Ovary (tissue), 3 donors: ENCODE measurements at regions not wholly inside any gene's neighbourhood (a gene's known extent, or its start where the extent isn't known, plus 50 kb on each side); places are given as distances from the start of the nearest gene placed in this dataset.
"Not testable (repeated sequence)": the region's sequence is repeated elsewhere in the genome, so short reads cannot be mapped to it uniquely, and the experiment has no call there.

ENCODE experiments used
- CTCF ChIP-seq, 3 donors: fragments of 450-650 bp in 2 of 3; fragments of 200-600 bp in 1 of 3; IDR thresholded peaks; one replicate each; pipeline versions ENCODE4 v1.5.1 to v1.8.0; 2016 to 2022; ENCODE audit warnings: antibody characterized with exemption in 3 of 3, mild to moderate bottlenecking in 1 of 3
- EP300 ChIP-seq: sonication (generic); formaldehyde crosslinking; IDR thresholded peaks from one replicate; pipeline ENCODE4 v1.6.1; 2017; ENCODE audit warnings: antibody characterized with exemption
- POLR2A ChIP-seq: fragments of 450-650 bp; IDR thresholded peaks from one replicate; pipeline ENCODE4 v1.6.1; 2017; ENCODE audit warnings: antibody characterized with exemption, mild to moderate bottlenecking, moderate library complexity
- donor health status: DM: no; HTN: no; CAD: no.

- TF ChIP-seq CTCF (IDR thresholded peaks at IDR 0.05): peak; percentile 12 to 65 (median 36)
- not testable (repeated sequence) for TF ChIP-seq POLR2A, EP300
Measured at GRCh38 chr4:4107411-4108107, 119.2 kb downstream of the OTOP1 start.
